ENCODE measurements at regions not wholly inside any gene's neighbourhood (a gene's known extent, or its start where the extent isn't known, plus 50 kb on each side); places are given as distances from the start of the nearest gene placed in this dataset.
"Not testable (repeated sequence)": the region's sequence is repeated elsewhere in the genome, so short reads cannot be mapped to it uniquely, and the experiment has no call there.

- Mint-ChIP-seq H3K4me3 (no peak overlapping the region), H3K9me3 (no peaks in the 10 kb centered on the region), H3K36me3 (no peaks in the 10 kb centered on the region), H3K4me1 (peaks cover 10% of the 10 kb centered on the region), H3K27ac (no peak overlapping the region)
- DNase-seq (ENCODE audit: low spot score in 2 of 2) (no peak), ATAC-seq (no peak)
These were observed 51.8 kb downstream of the TEX44 start for GRCh38 chr2:231644426-231644825.

DNA sequence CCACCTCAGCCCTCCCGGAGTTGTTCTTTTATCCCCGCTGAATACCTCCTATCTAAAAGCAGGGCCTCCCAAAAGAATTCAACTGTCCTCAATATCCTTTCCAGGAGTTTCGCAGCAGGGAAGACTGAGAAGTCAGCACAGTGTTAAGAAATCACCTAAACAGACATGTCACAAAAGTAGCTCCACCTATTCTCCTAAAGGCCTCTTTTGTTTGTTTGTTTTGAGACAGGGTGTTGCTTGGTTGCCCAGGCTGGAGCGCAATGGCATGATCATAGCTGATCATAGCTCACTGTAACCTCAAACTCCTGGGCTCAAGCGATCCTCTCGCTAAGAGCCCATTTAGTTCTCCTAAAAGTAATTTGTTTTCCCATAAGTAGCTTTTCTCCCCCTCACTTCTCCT, 53.8 kb downstream of the TEX44 start:
- Mint-ChIP-seq H3K4me1 (peaks cover 10% of the 10 kb centered on the region), H3K9me3 (no peaks in the 10 kb centered on the region), H3K36me3 (no peaks in the 10 kb centered on the region), H3K4me3 (no peak overlapping the region), H3K27ac (no peak overlapping the region)
- no peak for ATAC-seq
- no peak for DNase-seq (ENCODE audit: low spot score in 2 of 2)

GRCh38 chr2:231648579-231649174, 56.0 kb downstream of the TEX44 start:
- no peaks in the 10 kb centered on the region for H3K4me1 Mint-ChIP-seq
- DNase-seq (ENCODE audit: low spot score in 2 of 2) (peak; percentile 33 to 70), ATAC-seq (peak; percentile 89)
- no peaks in the 10 kb centered on the region for H3K36me3 Mint-ChIP-seq
- H3K27ac Mint-ChIP-seq, result no peak overlapping the region
- no peak overlapping the region for H3K4me3 Mint-ChIP-seq
- H3K9me3 Mint-ChIP-seq, result no peaks in the 10 kb centered on the region

DNA sequence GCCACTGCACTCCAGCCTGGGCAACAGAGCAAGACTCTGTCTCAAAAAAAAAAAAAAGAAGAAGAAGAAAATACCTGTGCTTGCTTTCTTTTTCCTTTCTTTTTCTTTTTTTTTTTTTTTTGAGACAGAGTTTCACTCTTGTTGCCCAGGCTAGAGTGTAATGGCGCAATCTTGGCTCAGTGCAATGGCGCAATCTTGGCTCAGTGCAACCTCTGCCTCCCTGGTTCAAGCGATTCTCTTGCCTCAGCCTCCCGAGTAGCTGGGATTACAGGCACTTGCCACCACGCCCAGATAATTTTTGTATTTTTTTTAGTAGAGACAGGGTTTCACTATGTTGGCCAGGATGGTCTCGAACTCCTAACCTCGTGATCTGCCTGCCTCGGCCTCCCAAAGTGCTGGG, 56.8 kb upstream of the PTMA start:
- H3K4me3 Mint-ChIP-seq; DNase-seq (ENCODE audit: low spot score in 2 of 2); H3K27ac Mint-ChIP-seq; H3K4me1 Mint-ChIP-seq; H3K9me3 Mint-ChIP-seq; ATAC-seq; H3K36me3 Mint-ChIP-seq: not testable (repeated sequence)

DNA sequence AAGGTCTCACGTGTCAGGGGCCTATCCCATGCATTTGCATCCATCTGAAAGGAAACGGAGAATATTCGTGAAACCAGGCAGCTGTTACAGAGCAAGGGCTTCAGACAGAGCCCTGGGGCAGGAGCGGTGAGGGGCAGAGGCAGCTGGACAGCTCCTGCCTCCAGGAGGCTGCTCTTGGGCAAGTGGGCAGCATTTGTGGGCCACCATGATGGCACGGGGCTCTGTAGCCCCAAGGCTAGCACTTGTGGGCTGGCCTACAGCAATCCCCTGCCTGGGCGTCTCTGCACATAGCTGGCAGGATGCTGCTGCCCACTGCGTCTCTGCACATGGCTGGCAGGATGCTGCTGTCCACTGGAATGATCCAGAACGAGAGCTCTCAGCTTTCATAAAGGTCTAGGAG, 52.8 kb upstream of the PTMA start:
- Mint-ChIP-seq H3K4me3 (no peak overlapping the region), H3K36me3 (no peaks in the 10 kb centered on the region), H3K27ac (no peak overlapping the region), H3K9me3 (no peaks in the 10 kb centered on the region), H3K4me1 (no peaks in the 10 kb centered on the region)
- no peak for ATAC-seq
- DNase-seq (ENCODE audit: low spot score in 2 of 2), result no peak

DNA sequence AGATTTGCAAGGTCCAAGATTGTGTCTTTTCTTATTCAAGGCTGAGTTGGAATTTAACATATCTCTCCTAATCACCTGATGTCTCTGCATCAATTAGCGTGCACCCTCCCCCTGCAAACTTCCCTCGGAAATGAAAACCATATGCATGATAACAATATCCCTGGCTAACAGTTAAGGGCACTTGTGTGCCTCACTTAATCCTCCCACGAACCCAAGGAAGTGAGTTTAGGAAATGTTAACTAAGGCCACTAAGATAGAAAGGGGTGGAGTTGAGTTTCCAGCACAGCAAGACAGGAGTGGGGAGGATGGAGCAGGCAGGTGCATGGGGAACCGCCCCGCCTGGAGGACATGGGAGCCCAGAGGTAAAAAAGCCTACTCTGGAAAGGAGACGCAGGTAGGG, 52.4 kb upstream of the PTMA start:
- no peak for ATAC-seq
- Mint-ChIP-seq H3K27ac (no peak overlapping the region), H3K4me1 (no peaks in the 10 kb centered on the region), H3K4me3 (no peak overlapping the region), H3K9me3 (no peaks in the 10 kb centered on the region), H3K36me3 (no peaks in the 10 kb centered on the region)
- DNase-seq (ENCODE audit: low spot score in 2 of 2), result no peak
